HEK293 (cell line): ENCODE measurements at regions not wholly inside any gene's neighbourhood (a gene's known extent, or its start where the extent isn't known, plus 50 kb on each side); places are given as distances from the start of the nearest gene placed in this dataset.

Source experiments
- CTCF ChIA-PET: fragments of 350-600 bp; formaldehyde crosslinking; extraction: SDS; loops from one replicate; lab custom pipeline; 2021; ENCODE audit warnings: antibody characterized with exemption; lab: Yijun Ruan, JAX
- POLR2A ChIA-PET: fragments of 300-600 bp; formaldehyde crosslinking; extraction: SDS; loops from one replicate; lab custom pipeline; 2020; ENCODE audit warnings: antibody characterized with exemption, inconsistent platforms; lab: Yijun Ruan, JAX
- H3K27ac ChIP-seq: fragments of 200-500 bp; sonication (Bioruptor generic); 2 replicates; pipeline ENCODE4 v1.5.1; 2014; ENCODE audit warnings: low read depth, low read length, control low read depth, inconsistent platforms; ENCODE audit errors: extremely low read depth
- H3K36me3 ChIP-seq, 2 experiments: fragments of 200-500 bp in 1 of 2; sonication (Bioruptor generic) in 1 of 2; 1 replicate in 1 of 2; 2 replicates in 1 of 2; pipeline ENCODE4 v1.5.1; 2014 to 2017; ENCODE audit warnings: inconsistent platforms in 2 of 2, low read length in 2 of 2; ENCODE audit not compliant: control insufficient read depth in 2 of 2, insufficient read depth in 1 of 2
- H3K4me1 ChIP-seq: fragments of 200-500 bp; sonication (Bioruptor generic); 2 replicates; pipeline ENCODE4 v1.5.1; 2014; ENCODE audit warnings: mild to moderate bottlenecking, low read length, inconsistent platforms; ENCODE audit not compliant: control insufficient read depth, insufficient read depth
- H3K4me3 ChIP-seq: 2 replicates; pipeline ENCODE4 v1.5.1; 2011; ENCODE audit warnings: low read depth, mild to moderate bottlenecking, control low read depth, low read length, moderate library complexity
- H3K9me3 ChIP-seq: fragments of 200-500 bp; sonication (Bioruptor generic); 2 replicates; pipeline ENCODE4 v1.5.1; 2014; ENCODE audit warnings: low read depth, low read length, inconsistent platforms; ENCODE audit not compliant: control insufficient read depth, insufficient read depth
- ATF2 ChIP-seq: fragments of 450-650 bp; formaldehyde crosslinking; IDR thresholded peaks from 2 replicates; pipeline ENCODE4 v1.5.1; 2016; ENCODE audit warnings: missing biosample characterization, missing genetic modification characterization, low read depth
- BCL11B ChIP-seq: fragments of 450-650 bp; formaldehyde crosslinking; IDR thresholded peaks from 2 replicates; pipeline ENCODE4 v1.5.1; 2016; ENCODE audit warnings: low read depth, missing biosample characterization, missing genetic modification characterization
- GLIS1 ChIP-seq: fragments of 450-650 bp; formaldehyde crosslinking; IDR thresholded peaks from 2 replicates; pipeline ENCODE4 v1.5.1; 2016; ENCODE audit warnings: missing biosample characterization, missing genetic modification characterization
- HOXC10 ChIP-seq: sonication (generic); formaldehyde crosslinking; IDR thresholded peaks from 2 replicates; pipeline ENCODE4 v1.8.1; 2023; ENCODE audit warnings: mild to moderate bottlenecking, missing genetic modification reagents
- REST ChIP-seq: fragments of 450-650 bp; formaldehyde crosslinking; IDR thresholded peaks from 2 replicates; pipeline ENCODE4 v1.5.1; 2016; ENCODE audit warnings: missing biosample characterization, missing genetic modification characterization
- SCRT1 ChIP-seq: fragments of 450-650 bp; formaldehyde crosslinking; IDR thresholded peaks from 2 replicates; pipeline ENCODE4 v1.5.1; 2016; ENCODE audit warnings: missing biosample characterization, missing genetic modification characterization, borderline replicate concordance
- SP2 ChIP-seq: fragments of 450-650 bp; formaldehyde crosslinking; IDR thresholded peaks from 2 replicates; pipeline ENCODE4 v1.5.1; 2016; ENCODE audit warnings: missing biosample characterization, missing genetic modification characterization
- WT1 ChIP-seq: fragments of 450-650 bp; formaldehyde crosslinking; IDR thresholded peaks from 2 replicates; pipeline ENCODE4 v1.5.1; 2016; ENCODE audit warnings: missing biosample characterization, missing genetic modification characterization
- ZBTB49 ChIP-seq: fragments of 450-650 bp; formaldehyde crosslinking; IDR thresholded peaks from 2 replicates; pipeline ENCODE4 v1.5.1; 2016; ENCODE audit warnings: missing biosample characterization, missing genetic modification characterization, low read depth
- ZFHX2 ChIP-seq: fragments of 450-650 bp; formaldehyde crosslinking; conservative IDR thresholded peaks from 2 replicates; pipeline ENCODE4 v1.5.1; 2016; ENCODE audit warnings: missing biosample characterization, missing genetic modification characterization
- ZNF174 ChIP-seq: fragments of 450-650 bp; formaldehyde crosslinking; IDR thresholded peaks from 2 replicates; pipeline ENCODE4 v1.5.0; 2017; ENCODE audit warnings: missing biosample characterization, mild to moderate bottlenecking, missing genetic modification characterization
- ZNF354C ChIP-seq: fragments of 450-650 bp; formaldehyde crosslinking; IDR thresholded peaks from 2 replicates; pipeline ENCODE4 v1.5.1; 2016; ENCODE audit warnings: missing biosample characterization, missing genetic modification characterization, low read depth, borderline replicate concordance
- ZNF37A ChIP-seq: fragments of 450-650 bp; IDR thresholded peaks from 2 replicates; pipeline ENCODE4 v1.5.1; 2018; ENCODE audit warnings: missing biosample characterization, missing genetic modification characterization
- ZNF391 ChIP-seq: fragments of 450-650 bp; formaldehyde crosslinking; IDR thresholded peaks from 2 replicates; pipeline ENCODE4 v1.5.1; 2016; ENCODE audit warnings: low read depth, missing biosample characterization, missing genetic modification characterization, borderline replicate concordance
- ZNF501 ChIP-seq: fragments of 450-650 bp; formaldehyde crosslinking; IDR thresholded peaks from 2 replicates; pipeline ENCODE4 v1.5.1; 2016; ENCODE audit warnings: missing biosample characterization, missing genetic modification characterization
- ZNF639 ChIP-seq: fragments of 450-650 bp; formaldehyde crosslinking; IDR thresholded peaks from 2 replicates; pipeline ENCODE4 v1.5.1; 2016; ENCODE audit warnings: missing biosample characterization, missing genetic modification characterization
- ZNF677 ChIP-seq: fragments of 450-650 bp; IDR thresholded peaks from 2 replicates; pipeline ENCODE4 v1.5.0; 2018; ENCODE audit warnings: missing biosample characterization, mild to moderate bottlenecking, missing genetic modification characterization, moderate library complexity
- ZNF776 ChIP-seq: fragments of 450-650 bp; formaldehyde crosslinking; IDR thresholded peaks from 2 replicates; pipeline ENCODE4 v1.5.0; 2017; ENCODE audit warnings: missing biosample characterization, missing genetic modification characterization, borderline replicate concordance
- ZNF777 ChIP-seq: fragments of 450-650 bp; formaldehyde crosslinking; IDR thresholded peaks from 2 replicates; pipeline ENCODE4 v1.5.1; 2017; ENCODE audit warnings: missing biosample characterization, missing genetic modification characterization, borderline replicate concordance
- ZXDB ChIP-seq: fragments of 450-650 bp; formaldehyde crosslinking; IDR thresholded peaks from 2 replicates; pipeline ENCODE4 v1.5.1; 2016; ENCODE audit warnings: missing biosample characterization, missing genetic modification characterization

- no peak overlapping the region for H3K27ac ChIP-seq
- ChIA-PET CTCF (interaction anchor here (0.6 kb wide), 1 partner anchor 1214 kb away, joined by 3 read pairs; no protein-coding TSS in a partner anchor), POLR2A (no interaction called here)
- H3K9me3 ChIP-seq: no peaks in the 10 kb centered on the region
- TF ChIP-seq ZFHX2 (tag by site-specific recombination) (no peak), WT1 (tag by site-specific recombination) (no peak), ZNF776 (tag by site-specific recombination) (no peak), ZNF777 (no peak), ZXDB (no peak), ATF2 (tag by site-specific recombination) (no peak), ZNF37A (tag by site-specific recombination) (no peak), ZNF639 (tag by site-specific recombination) (no peak), ZNF174 (no peak), GLIS1 (tag by site-specific recombination) (no peak), HOXC10 (CRISPR knock-in tag) (no peak), ZBTB49 (no peak), SP2 (tag by site-specific recombination) (no peak), BCL11B (no peak), ZNF391 (tag by site-specific recombination) (no peak), ZNF354C (tag by site-specific recombination) (no peak), ZNF677 (tag by site-specific recombination) (no peak), ZNF501 (tag by site-specific recombination) (no peak), SCRT1 (no peak), REST (tag by site-specific recombination) (no peak)
- no peaks in the 10 kb centered on the region for H3K36me3 ChIP-seq
- H3K4me1 ChIP-seq: no peaks in the 10 kb centered on the region
- no peak overlapping the region for H3K4me3 ChIP-seq
These were observed 318.4 kb downstream of the RPS6KC1 start for GRCh38 chr1:213369465-213369864.
